Inferior parietal cortex (tissue), 1 donor: ENCODE measurements at regions not wholly inside any gene's neighbourhood (a gene's known extent, or its start where the extent isn't known, plus 50 kb on each side); places are given as distances from the start of the nearest gene placed in this dataset.

ENCODE experiments used
- DNase-seq: peaks from one replicate; pipeline ENCODE4 v3.0.0-alpha.2; 2016; ENCODE audit errors: extremely low spot score

DNA sequence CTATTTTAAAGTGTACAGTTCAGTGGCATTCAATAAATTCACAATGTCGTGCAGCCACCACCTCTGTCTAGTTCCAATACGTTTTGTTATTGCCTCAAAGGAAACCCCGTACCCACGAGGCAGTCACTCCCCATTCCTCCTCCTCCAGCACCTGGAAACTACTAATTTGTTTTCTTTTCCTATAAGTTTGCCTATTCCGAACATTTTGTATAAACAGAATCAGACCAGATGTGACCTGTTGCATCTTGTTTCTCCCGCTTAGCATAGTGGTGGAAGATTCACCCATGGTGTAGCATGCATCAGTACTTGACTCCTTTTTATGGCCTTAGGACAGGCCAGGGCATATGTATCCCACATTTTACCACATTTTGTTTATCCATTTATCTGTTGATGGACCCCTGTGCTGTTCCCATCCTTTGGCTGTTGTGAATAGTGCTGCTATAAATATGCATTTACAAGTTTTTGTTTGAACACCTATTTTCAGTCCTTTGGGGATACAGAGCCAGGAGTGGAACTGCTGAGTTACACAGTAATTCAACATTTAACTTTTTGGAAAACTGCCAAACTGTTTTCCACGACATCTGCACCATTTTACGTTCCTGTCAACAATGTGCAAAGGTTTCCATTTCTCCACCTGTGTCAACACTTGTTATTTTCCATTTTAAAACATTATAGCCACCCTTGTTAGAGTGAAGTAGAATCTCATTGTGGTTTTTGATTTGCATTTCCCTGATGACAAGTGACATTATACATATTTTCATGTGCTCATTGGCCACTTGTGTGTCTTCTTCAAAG, 57.8 kb upstream of the STX18 start:
- no peak for DNase-seq

GRCh38 chr4:4598851-4599411, 57.1 kb upstream of the STX18 start:
- DNase-seq, result no peak

DNA sequence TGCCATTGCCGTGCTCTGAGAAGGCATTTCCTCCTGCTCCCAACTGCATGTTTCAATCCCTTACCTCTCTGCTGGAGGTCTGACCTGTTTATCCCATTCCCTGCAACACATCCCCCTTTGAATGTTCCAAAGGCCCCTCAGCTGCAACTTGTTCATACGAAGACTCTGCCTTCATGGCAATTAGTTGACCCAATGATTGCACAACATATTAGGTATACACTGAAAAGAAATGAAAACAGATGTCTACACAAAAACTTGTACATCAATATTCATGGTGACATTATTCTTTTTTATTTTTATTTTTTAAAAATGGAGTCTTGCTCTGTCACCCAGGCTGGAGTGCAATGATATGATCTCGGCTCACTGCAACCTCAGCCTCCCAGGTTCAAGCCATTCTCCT, 54.9 kb upstream of the STX18 start:
- no peak for DNase-seq

GRCh38 chr4:4595252-4595651, 53.4 kb upstream of the STX18 start:
- no peak for DNase-seq

GRCh38 chr4:4594285-4594920, 52.6 kb upstream of the STX18 start:
- DNase-seq, result no peak

GRCh38 chr4:4593596-4594284, 51.9 kb upstream of the STX18 start:
- no peak for DNase-seq

DNA sequence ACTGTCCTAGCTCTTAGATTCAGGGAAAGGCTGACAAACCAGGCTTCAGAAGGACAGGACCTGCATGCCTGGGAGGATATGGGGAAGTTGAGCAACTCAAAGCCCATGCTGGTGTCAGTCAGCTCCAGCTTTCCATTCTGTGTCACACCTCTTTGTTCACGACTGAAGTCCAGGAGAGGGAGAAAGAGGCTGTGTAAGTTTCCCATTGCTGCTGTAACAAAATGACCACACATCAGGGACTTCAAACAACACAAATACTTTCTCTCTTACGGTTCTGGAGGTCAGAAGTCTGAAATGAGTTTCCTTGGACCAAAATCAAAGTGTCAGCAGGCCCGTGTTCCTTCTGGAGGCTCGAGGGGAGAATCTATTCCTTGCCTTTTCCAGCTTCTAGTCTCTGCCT, 50.6 kb upstream of the STX18 start:
- no peak for DNase-seq
